Epidermal melanocyte (primary cell): ENCODE measurements at regions not wholly inside any gene's neighbourhood (a gene's known extent, or its start where the extent isn't known, plus 50 kb on each side); places are given as distances from the start of the nearest gene placed in this dataset.

Experiments
- DNase-seq: peaks from one replicate; pipeline ENCODE4 v3.0.0; 2011; ENCODE audit warnings: low spot score; ENCODE audit not compliant: insufficient read length

- no peak for DNase-seq
Observed at GRCh38 chr9:28805197-28805596, 1231.9 kb upstream of the C9orf72 start.

GRCh38 chr9:28808042-28808441 is 1234.8 kb upstream of the C9orf72 start:
- DNase-seq = no peak

DNA sequence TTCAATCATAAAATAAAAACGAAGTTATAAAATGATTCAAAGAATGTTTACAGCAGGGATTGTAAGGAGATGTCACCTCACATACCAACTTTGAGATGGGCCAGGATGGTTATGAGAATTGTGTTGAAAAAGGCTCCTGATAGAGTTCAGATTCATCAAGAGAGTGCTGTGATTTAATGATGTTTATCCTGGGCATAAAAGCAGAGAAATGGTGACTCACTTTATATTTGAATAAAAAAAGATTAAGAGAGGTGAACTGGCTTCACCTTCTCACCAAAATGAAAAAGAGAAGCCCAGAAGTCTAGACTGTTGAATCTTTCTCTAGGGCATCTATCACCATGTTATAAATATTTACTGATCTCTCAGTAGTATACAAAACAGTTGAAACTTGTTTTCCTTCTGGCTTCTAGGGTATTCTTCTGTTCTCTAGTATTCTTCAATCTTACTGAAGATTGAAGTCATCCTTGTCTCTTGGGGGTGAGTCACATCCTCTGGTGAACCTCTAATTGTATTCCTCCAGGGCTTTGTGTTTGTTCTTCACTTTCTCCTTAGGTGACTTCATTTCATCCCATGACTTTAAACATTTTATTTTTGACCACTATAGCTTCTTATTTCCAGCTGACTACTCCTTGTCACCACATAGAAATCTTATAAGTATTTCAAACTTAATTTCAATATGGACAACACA is 1237.3 kb upstream of the C9orf72 start:
- DNase-seq = no peak

GRCh38 chr9:28820741-28821140 is 1247.5 kb upstream of the C9orf72 start:
- no peak for DNase-seq

GRCh38 chr9:28821240-28821639 is 1248.0 kb upstream of the C9orf72 start:
- no peak for DNase-seq

DNA sequence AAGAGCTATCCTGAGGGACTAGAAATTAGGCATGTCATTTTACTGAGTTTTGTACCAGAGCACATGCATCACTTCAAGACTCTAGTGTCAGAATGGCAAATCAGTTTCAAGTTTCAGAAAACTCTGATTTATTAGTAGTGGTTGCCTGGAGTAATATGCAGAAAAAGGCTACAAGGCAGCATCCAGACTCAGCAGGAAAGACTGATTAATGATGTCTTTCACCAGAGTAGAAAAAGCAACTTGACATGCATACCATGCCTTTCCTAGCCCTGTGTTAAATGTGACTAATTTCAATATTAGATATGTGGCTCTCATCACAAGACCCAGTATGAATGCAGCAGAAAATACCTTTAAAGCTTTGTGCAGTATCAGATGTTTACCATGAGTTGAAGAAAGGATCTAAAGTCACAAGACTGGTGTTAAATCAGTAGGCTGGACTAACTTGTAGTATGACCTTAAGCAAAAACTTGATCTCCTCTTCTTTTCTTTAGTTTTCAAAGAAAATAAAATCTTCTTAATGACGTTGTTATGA is 1251.2 kb upstream of the C9orf72 start:
- no peak for DNase-seq

GRCh38 chr9:28832168-28832770 is 1259.0 kb upstream of the C9orf72 start:
- DNase-seq = no peak

DNA sequence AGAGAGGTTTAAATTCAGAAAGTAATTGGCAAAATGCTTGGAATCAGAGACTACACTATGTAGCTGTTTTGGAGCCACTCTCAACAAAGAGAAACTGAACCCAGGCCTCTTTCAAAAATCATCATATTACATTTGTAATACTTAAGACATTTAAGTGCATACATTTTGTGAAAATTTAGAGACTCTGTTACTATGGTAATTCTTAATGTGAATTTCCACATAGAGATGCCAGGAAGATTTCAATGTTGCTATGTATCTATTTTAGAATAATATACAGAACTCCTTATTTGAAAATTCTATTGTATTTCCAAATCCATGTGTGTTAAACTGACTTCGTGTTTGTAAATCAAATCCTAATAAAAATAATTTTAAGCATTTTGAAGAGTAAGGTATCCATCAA is 1260.9 kb upstream of the C9orf72 start:
- no peak for DNase-seq

- no peak for DNase-seq
Observed at GRCh38 chr9:28839778-28840430, 1266.6 kb upstream of the C9orf72 start.

DNA sequence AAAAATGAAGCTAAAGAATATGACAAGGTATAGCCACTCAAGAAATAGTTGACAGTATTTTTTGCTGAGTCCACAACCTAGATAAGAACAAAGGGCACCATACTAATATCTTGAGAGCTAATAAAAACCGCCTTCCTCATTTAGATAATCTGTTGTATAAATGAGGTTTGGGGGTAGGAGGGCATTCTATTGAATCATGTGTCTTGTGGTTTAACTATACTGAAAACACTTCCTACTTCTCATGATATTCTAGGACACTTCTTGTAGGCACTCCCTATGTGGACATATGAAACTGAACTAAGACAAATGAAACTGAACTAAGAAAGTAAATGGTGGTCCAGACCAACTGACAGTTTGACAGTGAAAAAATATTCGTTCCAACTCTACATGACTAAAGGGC is 1268.5 kb upstream of the C9orf72 start:
- no peak for DNase-seq

GRCh38 chr9:28847331-28847730 is 1274.0 kb upstream of the C9orf72 start:
- no peak for DNase-seq

DNA sequence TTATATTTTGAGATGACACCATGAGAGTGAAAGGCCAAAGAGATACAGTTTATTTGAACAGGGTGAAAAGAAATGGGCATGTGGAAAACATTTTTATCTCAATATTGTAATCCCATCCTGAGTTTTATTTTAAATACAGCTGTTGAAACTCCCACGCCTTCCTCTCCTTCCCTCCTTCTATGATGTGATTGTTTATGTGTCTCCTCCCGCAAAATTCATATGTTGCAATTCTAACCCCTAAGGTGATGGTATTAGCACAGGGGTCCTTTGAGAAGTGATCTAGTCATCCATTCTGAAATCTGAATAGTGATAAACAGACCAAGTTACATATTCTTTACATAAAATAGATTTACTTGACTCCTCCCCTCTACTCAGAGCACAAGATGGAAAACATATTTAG is 1275.4 kb upstream of the C9orf72 start:
- no peak for DNase-seq

DNA sequence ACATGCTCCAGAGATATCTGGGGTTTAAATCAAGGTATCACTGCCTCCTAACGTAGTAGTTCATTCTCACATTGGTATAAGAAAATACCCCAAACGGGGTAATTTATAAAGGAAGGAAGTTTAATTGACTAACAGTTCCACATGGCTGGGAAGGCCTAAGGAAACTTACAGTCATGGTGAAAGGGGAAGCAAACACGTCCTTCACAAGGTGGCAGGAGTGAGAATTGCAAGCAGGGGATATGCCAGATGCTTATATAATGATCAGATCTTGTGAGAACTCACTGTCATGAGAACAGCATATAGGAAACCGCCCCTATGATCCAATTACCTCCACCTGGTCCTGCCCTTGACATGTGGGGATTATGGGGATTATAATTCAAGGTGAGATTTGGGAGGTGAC is 1280.2 kb upstream of the C9orf72 start:
- no peak for DNase-seq

GRCh38 chr9:28866951-28867350 is 1293.7 kb upstream of the C9orf72 start:
- no peak for DNase-seq

GRCh38 chr9:28868228-28868990 is 1295.1 kb upstream of the C9orf72 start:
- DNase-seq = no peak

- no peak for DNase-seq
Observed at GRCh38 chr9:28882529-28882928, 1309.2 kb upstream of the C9orf72 start.

DNA sequence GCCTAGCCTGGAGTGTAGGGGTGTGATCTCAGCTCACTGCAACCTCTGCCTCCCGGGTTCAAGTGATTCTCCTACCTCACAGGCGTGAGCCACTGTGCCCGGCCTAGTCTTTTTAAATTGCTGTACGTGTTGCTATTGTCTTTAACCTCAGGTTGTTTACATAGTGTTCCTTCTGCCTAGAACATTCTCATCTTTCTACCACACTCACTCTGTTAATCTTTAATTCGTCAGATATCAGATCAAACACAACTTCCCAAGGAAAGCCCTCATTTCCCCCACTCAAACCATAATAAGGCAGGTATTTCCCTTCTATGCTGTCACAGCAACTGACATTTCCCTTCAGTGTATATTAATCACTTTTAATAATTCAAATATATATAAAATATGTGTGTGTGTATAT is 1310.0 kb upstream of the C9orf72 start:
- no peak for DNase-seq

- DNase-seq = no peak
Observed at GRCh38 chr9:28887188-28887884, 1314.1 kb upstream of the C9orf72 start.

DNA sequence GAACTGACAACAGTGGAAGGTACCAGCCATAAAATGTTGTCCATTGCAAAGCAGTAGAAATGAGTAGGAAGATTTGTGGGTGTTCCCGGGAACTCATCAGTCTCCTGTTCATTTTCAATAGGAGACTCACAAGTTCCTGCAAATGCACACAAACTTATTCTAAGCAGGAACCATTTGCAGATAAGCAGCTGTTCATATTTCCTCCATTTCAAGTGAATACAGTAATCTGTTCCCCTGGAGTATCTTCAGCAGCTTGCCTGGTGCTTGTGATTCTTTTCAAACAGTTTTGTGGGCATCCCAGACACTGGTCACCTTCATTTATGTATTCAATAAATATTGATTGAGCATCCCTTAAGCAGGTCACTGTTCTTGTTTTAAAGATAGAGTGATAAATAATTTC is 1315.5 kb upstream of the C9orf72 start:
- DNase-seq = no peak

GRCh38 chr9:28892538-28892937 is 1319.3 kb upstream of the C9orf72 start:
- DNase-seq = no peak

GRCh38 chr9:28899267-28899666 is 1326.0 kb upstream of the C9orf72 start:
- no peak for DNase-seq
